ENCODE measurements at regions not wholly inside any gene's neighbourhood (a gene's known extent, or its start where the extent isn't known, plus 50 kb on each side); places are given as distances from the start of the nearest gene placed in this dataset.

GRCh38 chr1:112267929-112268328, 128.1 kb upstream of the CTTNBP2NL start:
- H3K27ac ChIP-seq (ENCODE audit: low read depth in 2 of 2, low read length in 2 of 2) = no peak overlapping the region
- no peaks in the 10 kb centered on the region for H3K36me3 ChIP-seq (ENCODE audit: control insufficient read depth in 2 of 2, insufficient read depth in 2 of 2, low read length in 2 of 2)
- H3K4me1 ChIP-seq (ENCODE audit: control insufficient read depth in 2 of 2, insufficient read depth in 2 of 2, low read length in 2 of 2) = peaks cover 4 to 11% of the 10 kb centered on the region in 2 donors

GRCh38 chr1:112268408-112268807, 127.6 kb upstream of the CTTNBP2NL start:
- Histone ChIP-seq H3K36me3 (ENCODE audit: control insufficient read depth in 2 of 2, insufficient read depth in 2 of 2, low read length in 2 of 2) (no peaks in the 10 kb centered on the region), H3K27ac (ENCODE audit: low read depth in 2 of 2, low read length in 2 of 2) (no peak overlapping the region), H3K9me3 (ENCODE audit: control insufficient read depth in 2 of 2, low read length in 2 of 2) (no peaks in the 10 kb centered on the region), H3K27me3 (ENCODE audit: control insufficient read depth in 2 of 2, insufficient read depth in 2 of 2, low read length in 2 of 2) (no peaks in the 10 kb centered on the region), H3K9ac (ENCODE audit: low read depth in 1 of 2, low read length in 2 of 2) (no peak overlapping the region), H3K4me1 (ENCODE audit: control insufficient read depth in 2 of 2, insufficient read depth in 2 of 2, low read length in 2 of 2) (peaks cover 4 to 11% of the 10 kb centered on the region in 2 donors), H3K4me3 (ENCODE audit: low read length in 2 of 2) (no peak overlapping the region)

More at GRCh38 chr1:112267929-112268328, 128.1 kb upstream of the CTTNBP2NL start:
- Histone ChIP-seq H3K27me3 (ENCODE audit: control insufficient read depth in 2 of 2, insufficient read depth in 2 of 2, low read length in 2 of 2) (no peaks in the 10 kb centered on the region), H3K9ac (ENCODE audit: low read depth in 1 of 2, low read length in 2 of 2) (no peak overlapping the region), H3K4me3 (ENCODE audit: low read length in 2 of 2) (no peak overlapping the region), H3K9me3 (ENCODE audit: control insufficient read depth in 2 of 2, low read length in 2 of 2) (no peaks in the 10 kb centered on the region)

- Histone ChIP-seq H3K9ac (ENCODE audit: low read depth in 1 of 2, low read length in 2 of 2) (no peak overlapping the region), H3K27me3 (ENCODE audit: control insufficient read depth in 2 of 2, insufficient read depth in 2 of 2, low read length in 2 of 2) (no peaks in the 10 kb centered on the region), H3K36me3 (ENCODE audit: control insufficient read depth in 2 of 2, insufficient read depth in 2 of 2, low read length in 2 of 2) (no peaks in the 10 kb centered on the region), H3K4me3 (ENCODE audit: low read length in 2 of 2) (no peak overlapping the region), H3K4me1 (ENCODE audit: control insufficient read depth in 2 of 2, insufficient read depth in 2 of 2, low read length in 2 of 2) (no peaks in the 10 kb centered on the region), H3K9me3 (ENCODE audit: control insufficient read depth in 2 of 2, low read length in 2 of 2) (no peaks in the 10 kb centered on the region), H3K27ac (ENCODE audit: low read depth in 2 of 2, low read length in 2 of 2) (no peak overlapping the region)
Measured at GRCh38 chr1:112271270-112271669, 124.7 kb upstream of the CTTNBP2NL start.

GRCh38 chr1:112272101-112272772, 123.8 kb upstream of the CTTNBP2NL start:
- Histone ChIP-seq H3K9ac (ENCODE audit: low read depth in 1 of 2, low read length in 2 of 2) (no peak overlapping the region), H3K27me3 (ENCODE audit: control insufficient read depth in 2 of 2, insufficient read depth in 2 of 2, low read length in 2 of 2) (no peaks in the 10 kb centered on the region), H3K9me3 (ENCODE audit: control insufficient read depth in 2 of 2, low read length in 2 of 2) (no peaks in the 10 kb centered on the region), H3K4me1 (ENCODE audit: control insufficient read depth in 2 of 2, insufficient read depth in 2 of 2, low read length in 2 of 2) (no peaks in the 10 kb centered on the region), H3K4me3 (ENCODE audit: low read length in 2 of 2) (no peak overlapping the region), H3K27ac (ENCODE audit: low read depth in 2 of 2, low read length in 2 of 2) (no peak overlapping the region), H3K36me3 (ENCODE audit: control insufficient read depth in 2 of 2, insufficient read depth in 2 of 2, low read length in 2 of 2) (no peaks in the 10 kb centered on the region)

GRCh38 chr1:112284796-112285195, 111.2 kb upstream of the CTTNBP2NL start:
- no peaks in the 10 kb centered on the region for H3K9me3 ChIP-seq (ENCODE audit: control insufficient read depth in 2 of 2, low read length in 2 of 2)
- H3K27me3 ChIP-seq (ENCODE audit: control insufficient read depth in 2 of 2, insufficient read depth in 2 of 2, low read length in 2 of 2) = no peaks in the 10 kb centered on the region
- no peaks in the 10 kb centered on the region for H3K36me3 ChIP-seq (ENCODE audit: control insufficient read depth in 2 of 2, insufficient read depth in 2 of 2, low read length in 2 of 2)
- H3K9ac ChIP-seq (ENCODE audit: low read depth in 1 of 2, low read length in 2 of 2) = no peak overlapping the region
- no peak overlapping the region for H3K4me3 ChIP-seq (ENCODE audit: low read length in 2 of 2)
- H3K27ac ChIP-seq (ENCODE audit: low read depth in 2 of 2, low read length in 2 of 2) = no peak overlapping the region
- H3K4me1 ChIP-seq (ENCODE audit: control insufficient read depth in 2 of 2, insufficient read depth in 2 of 2, low read length in 2 of 2) = no peaks in the 10 kb centered on the region

- Histone ChIP-seq H3K27me3 (ENCODE audit: control insufficient read depth in 2 of 2, insufficient read depth in 2 of 2, low read length in 2 of 2) (no peaks in the 10 kb centered on the region), H3K27ac (ENCODE audit: low read depth in 2 of 2, low read length in 2 of 2) (no peak overlapping the region), H3K4me3 (ENCODE audit: low read length in 2 of 2) (no peak overlapping the region), H3K9me3 (ENCODE audit: control insufficient read depth in 2 of 2, low read length in 2 of 2) (no peaks in the 10 kb centered on the region), H3K4me1 (ENCODE audit: control insufficient read depth in 2 of 2, insufficient read depth in 2 of 2, low read length in 2 of 2) (no peaks in the 10 kb centered on the region), H3K9ac (ENCODE audit: low read depth in 1 of 2, low read length in 2 of 2) (no peak overlapping the region), H3K36me3 (ENCODE audit: control insufficient read depth in 2 of 2, insufficient read depth in 2 of 2, low read length in 2 of 2) (no peaks in the 10 kb centered on the region)
Measured at GRCh38 chr1:112285316-112285715, 110.7 kb upstream of the CTTNBP2NL start.

GRCh38 chr1:112285746-112286145, 110.3 kb upstream of the CTTNBP2NL start:
- Histone ChIP-seq H3K27ac (ENCODE audit: low read depth in 2 of 2, low read length in 2 of 2) (no peak overlapping the region), H3K9me3 (ENCODE audit: control insufficient read depth in 2 of 2, low read length in 2 of 2) (no peaks in the 10 kb centered on the region), H3K27me3 (ENCODE audit: control insufficient read depth in 2 of 2, insufficient read depth in 2 of 2, low read length in 2 of 2) (no peaks in the 10 kb centered on the region), H3K9ac (ENCODE audit: low read depth in 1 of 2, low read length in 2 of 2) (no peak overlapping the region), H3K4me1 (ENCODE audit: control insufficient read depth in 2 of 2, insufficient read depth in 2 of 2, low read length in 2 of 2) (no peaks in the 10 kb centered on the region), H3K4me3 (ENCODE audit: low read length in 2 of 2) (no peak overlapping the region), H3K36me3 (ENCODE audit: control insufficient read depth in 2 of 2, insufficient read depth in 2 of 2, low read length in 2 of 2) (no peaks in the 10 kb centered on the region)

GRCh38 chr1:112296908-112297307, 99.1 kb upstream of the CTTNBP2NL start:
- Histone ChIP-seq H3K27ac (ENCODE audit: low read depth in 2 of 2, low read length in 2 of 2) (no peak overlapping the region), H3K4me3 (ENCODE audit: low read length in 2 of 2) (no peak overlapping the region), H3K9ac (ENCODE audit: low read depth in 1 of 2, low read length in 2 of 2) (no peak overlapping the region), H3K27me3 (ENCODE audit: control insufficient read depth in 2 of 2, insufficient read depth in 2 of 2, low read length in 2 of 2) (no peaks in the 10 kb centered on the region), H3K4me1 (ENCODE audit: control insufficient read depth in 2 of 2, insufficient read depth in 2 of 2, low read length in 2 of 2) (no peaks in the 10 kb centered on the region), H3K36me3 (ENCODE audit: control insufficient read depth in 2 of 2, insufficient read depth in 2 of 2, low read length in 2 of 2) (no peaks in the 10 kb centered on the region), H3K9me3 (ENCODE audit: control insufficient read depth in 2 of 2, low read length in 2 of 2) (no peaks in the 10 kb centered on the region)

GRCh38 chr1:112297536-112297935, 98.5 kb upstream of the CTTNBP2NL start:
- no peak overlapping the region for H3K27ac ChIP-seq (ENCODE audit: low read depth in 2 of 2, low read length in 2 of 2)
- no peak overlapping the region for H3K9ac ChIP-seq (ENCODE audit: low read depth in 1 of 2, low read length in 2 of 2)
- no peak overlapping the region for H3K4me3 ChIP-seq (ENCODE audit: low read length in 2 of 2)
- H3K36me3 ChIP-seq (ENCODE audit: control insufficient read depth in 2 of 2, insufficient read depth in 2 of 2, low read length in 2 of 2) = no peaks in the 10 kb centered on the region
- H3K27me3 ChIP-seq (ENCODE audit: control insufficient read depth in 2 of 2, insufficient read depth in 2 of 2, low read length in 2 of 2) = no peaks in the 10 kb centered on the region
- no peaks in the 10 kb centered on the region for H3K9me3 ChIP-seq (ENCODE audit: control insufficient read depth in 2 of 2, low read length in 2 of 2)
- no peaks in the 10 kb centered on the region for H3K4me1 ChIP-seq (ENCODE audit: control insufficient read depth in 2 of 2, insufficient read depth in 2 of 2, low read length in 2 of 2)

- Histone ChIP-seq H3K36me3 (ENCODE audit: control insufficient read depth in 2 of 2, insufficient read depth in 2 of 2, low read length in 2 of 2) (no peaks in the 10 kb centered on the region), H3K9ac (ENCODE audit: low read depth in 1 of 2, low read length in 2 of 2) (no peak overlapping the region), H3K4me1 (ENCODE audit: control insufficient read depth in 2 of 2, insufficient read depth in 2 of 2, low read length in 2 of 2) (no peaks in the 10 kb centered on the region), H3K4me3 (ENCODE audit: low read length in 2 of 2) (no peak overlapping the region), H3K9me3 (ENCODE audit: control insufficient read depth in 2 of 2, low read length in 2 of 2) (no peaks in the 10 kb centered on the region), H3K27ac (ENCODE audit: low read depth in 2 of 2, low read length in 2 of 2) (no peak overlapping the region), H3K27me3 (ENCODE audit: control insufficient read depth in 2 of 2, insufficient read depth in 2 of 2, low read length in 2 of 2) (no peaks in the 10 kb centered on the region)
Measured at GRCh38 chr1:112298558-112298957, 97.5 kb upstream of the CTTNBP2NL start.
